A549 (cell line): ENCODE measurements at regions not wholly inside any gene's neighbourhood (a gene's known extent, or its start where the extent isn't known, plus 50 kb on each side); places are given as distances from the start of the nearest gene placed in this dataset.

Experiments used
- CEBPB ChIP-seq, 2 experiments: fragments of >200 bp in 1 of 2; sonication (Bioruptor Twin) in 1 of 2; formaldehyde crosslinking in 1 of 2; IDR thresholded peaks; 2 replicates each; pipeline ENCODE4 v1.6.1; 2012 to 2016
- ESRRA ChIP-seq: fragments of 150-350 bp; IDR thresholded peaks from 2 replicates; pipeline ENCODE4 v1.6.1; 2014; ENCODE audit warnings: mild to moderate bottlenecking, low read length, borderline replicate concordance
- HDAC2 ChIP-seq: fragments of 200-600 bp; sonication (generic); IDR thresholded peaks from 2 replicates; pipeline ENCODE4 v1.6.1; 2016
- HEYL ChIP-seq: fragments of 250-450 bp; sonication (Bioruptor Pico); IDR thresholded peaks from 2 replicates; pipeline ENCODE4 v1.8.0; 2021; ENCODE audit warnings: mild to moderate bottlenecking, moderate library complexity
- MAFK ChIP-seq: fragments of 450-650 bp; IDR thresholded peaks from 2 replicates; pipeline ENCODE4 v1.6.1; 2014; ENCODE audit not compliant: partially characterized antibody
- NFE2L2 ChIP-seq: fragments of 150-350 bp; conservative IDR thresholded peaks from 2 replicates; pipeline ENCODE4 v1.6.1; 2014; ENCODE audit warnings: low read length
- POLR2A ChIP-seq: IDR thresholded peaks from 2 replicates; pipeline ENCODE4 v1.6.1; 2012; ENCODE audit warnings: mild to moderate bottlenecking, low read length
- POLR2AphosphoS2 ChIP-seq: conservative IDR thresholded peaks from 2 replicates; pipeline ENCODE4 v1.6.1; 2012; ENCODE audit warnings: low read length, improper control_type of control experiment, inconsistent platforms
- TF ChIP-seq, protein P1 (sequence below): fragments of >200 bp; sonication (Bioruptor Twin); formaldehyde crosslinking; IDR thresholded peaks from 3 replicates; pipeline ENCODE4 v1.5.1; 2016

DNA sequence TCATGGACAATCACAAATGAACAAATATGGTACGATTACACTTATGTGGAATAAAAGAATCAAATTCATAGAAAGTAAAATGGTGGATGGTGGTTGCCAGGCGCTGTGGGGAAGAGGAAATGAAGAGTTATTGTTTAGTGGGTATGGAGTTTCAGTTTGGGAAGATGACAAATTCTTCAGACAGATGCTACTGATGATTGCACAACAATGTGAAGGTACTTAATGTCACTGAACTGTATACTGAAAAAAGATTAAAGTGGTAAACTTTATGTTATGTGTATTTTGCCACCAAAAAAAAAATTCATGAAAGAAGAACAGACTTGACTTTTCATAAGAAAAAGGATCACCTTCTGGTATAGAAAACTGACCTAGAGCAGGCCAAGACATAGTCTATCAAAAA, 745.6 kb upstream of the CXADR start:
- TF ChIP-seq HDAC2: no peak
- TF ChIP-seq CEBPB (IDR thresholded peaks at IDR 0.05): no peak
- TF ChIP-seq MAFK: no peak
- TF ChIP-seq, protein P1, sequence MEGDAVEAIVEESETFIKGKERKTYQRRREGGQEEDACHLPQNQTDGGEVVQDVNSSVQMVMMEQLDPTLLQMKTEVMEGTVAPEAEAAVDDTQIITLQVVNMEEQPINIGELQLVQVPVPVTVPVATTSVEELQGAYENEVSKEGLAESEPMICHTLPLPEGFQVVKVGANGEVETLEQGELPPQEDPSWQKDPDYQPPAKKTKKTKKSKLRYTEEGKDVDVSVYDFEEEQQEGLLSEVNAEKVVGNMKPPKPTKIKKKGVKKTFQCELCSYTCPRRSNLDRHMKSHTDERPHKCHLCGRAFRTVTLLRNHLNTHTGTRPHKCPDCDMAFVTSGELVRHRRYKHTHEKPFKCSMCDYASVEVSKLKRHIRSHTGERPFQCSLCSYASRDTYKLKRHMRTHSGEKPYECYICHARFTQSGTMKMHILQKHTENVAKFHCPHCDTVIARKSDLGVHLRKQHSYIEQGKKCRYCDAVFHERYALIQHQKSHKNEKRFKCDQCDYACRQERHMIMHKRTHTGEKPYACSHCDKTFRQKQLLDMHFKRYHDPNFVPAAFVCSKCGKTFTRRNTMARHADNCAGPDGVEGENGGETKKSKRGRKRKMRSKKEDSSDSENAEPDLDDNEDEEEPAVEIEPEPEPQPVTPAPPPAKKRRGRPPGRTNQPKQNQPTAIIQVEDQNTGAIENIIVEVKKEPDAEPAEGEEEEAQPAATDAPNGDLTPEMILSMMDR: no peak
- no peak for TF ChIP-seq HEYL (CRISPR knock-in tag)
- no peak for TF ChIP-seq POLR2AphosphoS2
- TF ChIP-seq POLR2A: no peak
- TF ChIP-seq ESRRA: no peak
- no peak for TF ChIP-seq NFE2L2
